ENCODE measurements at regions not wholly inside any gene's neighbourhood (a gene's known extent, or its start where the extent isn't known, plus 50 kb on each side); places are given as distances from the start of the nearest gene placed in this dataset.
"Not testable (repeated sequence)": the region's sequence is repeated elsewhere in the genome, so short reads cannot be mapped to it uniquely, and the experiment has no call there.

- H3K9me3 Mint-ChIP-seq = peaks cover 0 to 5% (median 0%) of the 10 kb centered on the region in 7 donors
- H3K27me3 Mint-ChIP-seq = peaks cover 5 to 17% (median 12%) of the 10 kb centered on the region in 3 donors
- no peak overlapping the region for H3K27ac Mint-ChIP-seq
- no peak for DNase-seq
- ATAC-seq (ENCODE audit: low read depth in 2 of 2) = no peak
- H3K36me3 Mint-ChIP-seq = no peaks in the 10 kb centered on the region
- H3K4me1 Mint-ChIP-seq = peaks cover 8 to 16% (median 10%) of the 10 kb centered on the region in 3 donors
- no peak overlapping the region for H3K4me3 Mint-ChIP-seq
Measured at GRCh38 chr6:40855168-40855880, 183.7 kb downstream of the UNC5CL start.

DNA sequence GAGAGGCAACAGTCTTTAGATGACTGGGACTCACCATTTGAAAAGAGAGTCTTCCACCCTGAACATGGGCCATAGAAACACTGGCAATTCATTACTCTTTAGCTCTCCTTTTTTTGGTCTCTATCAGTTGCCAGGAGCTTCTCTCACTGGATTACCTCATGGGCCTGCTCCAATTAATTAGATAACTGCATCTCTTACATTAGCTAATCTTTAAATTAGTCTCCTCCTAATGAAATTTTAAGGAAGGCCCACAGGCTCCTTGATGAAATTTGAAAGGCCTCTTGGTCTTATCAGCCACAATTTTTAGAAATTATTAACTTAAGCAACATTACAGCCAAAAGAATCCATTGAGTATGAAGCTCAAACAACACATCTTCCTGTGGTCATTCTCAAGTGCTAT, 184.4 kb downstream of the UNC5CL start:
- no peaks in the 10 kb centered on the region for H3K36me3 Mint-ChIP-seq
- H3K27me3 Mint-ChIP-seq = peaks cover 3 to 17% (median 12%) of the 10 kb centered on the region in 3 donors
- no peak overlapping the region for H3K27ac Mint-ChIP-seq
- peaks cover 5 to 13% (median 8%) of the 10 kb centered on the region in 3 donors for H3K4me1 Mint-ChIP-seq
- DNase-seq = no peak
- ATAC-seq (ENCODE audit: low read depth in 2 of 2) = no peak
- peaks cover 0 to 5% (median 0%) of the 10 kb centered on the region in 7 donors for H3K9me3 Mint-ChIP-seq
- no peak overlapping the region for H3K4me3 Mint-ChIP-seq

GRCh38 chr6:40852779-40853373, 186.1 kb downstream of the UNC5CL start:
- ATAC-seq (ENCODE audit: low read depth in 2 of 2) (no peak), DNase-seq (no peak)
- peak overlapping the region in 1 of 6 donors; percentile 94 for H3K27ac Mint-ChIP-seq
- peaks cover 5 to 17% (median 16%) of the 10 kb centered on the region in 3 donors for H3K27me3 Mint-ChIP-seq
- H3K9me3 Mint-ChIP-seq = no peaks in the 10 kb centered on the region
- no peak overlapping the region for H3K4me3 Mint-ChIP-seq
- H3K36me3 Mint-ChIP-seq = no peaks in the 10 kb centered on the region
- peaks cover 0 to 8% (median 4%) of the 10 kb centered on the region in 3 donors for H3K4me1 Mint-ChIP-seq

DNA sequence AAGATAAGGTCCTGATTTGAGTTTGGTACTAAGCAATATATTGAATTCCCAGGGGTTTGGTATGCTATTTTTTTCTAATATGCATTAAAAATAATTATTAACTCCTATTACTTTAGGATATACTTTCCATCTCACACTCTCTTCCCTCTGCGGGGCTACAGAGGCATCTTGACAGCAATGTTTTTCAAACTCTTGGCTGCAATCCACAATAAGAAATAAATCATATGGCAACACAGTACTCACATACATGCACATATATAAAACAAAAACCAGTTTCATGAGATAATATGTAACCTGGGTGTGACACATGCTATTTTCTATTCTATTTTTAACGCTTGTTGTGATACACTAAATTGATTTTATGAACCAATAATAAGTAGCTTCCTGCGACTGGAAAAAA, 189.5 kb downstream of the UNC5CL start:
- Mint-ChIP-seq H3K27ac (no peak overlapping the region), H3K36me3 (no peaks in the 10 kb centered on the region), H3K4me1 (peaks cover 0 to 8% (median 4%) of the 10 kb centered on the region in 3 donors), H3K27me3 (peaks cover 10 to 15% (median 14%) of the 10 kb centered on the region in 3 donors), H3K4me3 (no peak overlapping the region), H3K9me3 (no peaks in the 10 kb centered on the region)
- DNase-seq (no peak), ATAC-seq (ENCODE audit: low read depth in 2 of 2) (no peak)

GRCh38 chr6:40848868-40849514, 190.0 kb downstream of the UNC5CL start:
- DNase-seq (no peak), ATAC-seq (ENCODE audit: low read depth in 2 of 2) (no peak)
- H3K27ac Mint-ChIP-seq = no peak overlapping the region
- H3K36me3 Mint-ChIP-seq = no peaks in the 10 kb centered on the region
- peaks cover 0 to 8% (median 4%) of the 10 kb centered on the region in 3 donors for H3K4me1 Mint-ChIP-seq
- H3K27me3 Mint-ChIP-seq = peaks cover 16 to 20% (median 19%) of the 10 kb centered on the region in 3 donors
- no peaks in the 10 kb centered on the region for H3K9me3 Mint-ChIP-seq
- H3K4me3 Mint-ChIP-seq = no peak overlapping the region

DNA sequence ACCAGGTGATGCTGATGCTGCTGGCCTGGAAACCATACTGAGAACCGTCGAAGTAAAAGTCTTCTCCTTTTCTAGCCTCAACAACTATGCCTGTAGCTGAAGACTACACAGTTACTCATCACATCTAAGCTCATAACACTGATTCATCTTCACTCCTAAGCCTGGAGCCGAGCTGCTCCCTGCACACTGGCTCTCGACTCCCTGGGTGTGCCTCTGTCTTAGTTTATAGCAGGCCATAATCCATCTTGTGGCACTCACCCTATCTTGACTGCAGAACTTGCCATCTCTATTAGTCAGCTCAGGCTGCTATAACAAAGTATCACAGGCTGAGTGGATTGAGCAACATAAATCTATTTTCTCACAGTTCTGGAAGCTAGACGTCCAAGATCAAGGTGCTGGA, 191.0 kb downstream of the UNC5CL start:
- Mint-ChIP-seq H3K36me3 (no peaks in the 10 kb centered on the region), H3K4me3 (no peak overlapping the region), H3K27ac (no peak overlapping the region), H3K9me3 (no peaks in the 10 kb centered on the region), H3K27me3 (peaks cover 16 to 23% (median 19%) of the 10 kb centered on the region in 3 donors), H3K4me1 (peaks cover 0 to 5% (median 0%) of the 10 kb centered on the region in 3 donors)
- no peak for ATAC-seq (ENCODE audit: low read depth in 2 of 2)
- DNase-seq = no peak

- H3K4me3 Mint-ChIP-seq = no peak overlapping the region
- peak; percentile 2 for DNase-seq
- H3K27me3 Mint-ChIP-seq = peaks cover 16 to 38% (median 19%) of the 10 kb centered on the region in 3 donors
- H3K9me3 Mint-ChIP-seq = no peaks in the 10 kb centered on the region
- peak overlapping the region in 1 of 6 donors; percentile 39 for H3K27ac Mint-ChIP-seq
- H3K36me3 Mint-ChIP-seq = no peaks in the 10 kb centered on the region
- no peak for ATAC-seq (ENCODE audit: low read depth in 2 of 2)
- no peaks in the 10 kb centered on the region for H3K4me1 Mint-ChIP-seq
Measured at GRCh38 chr6:40845553-40845952, 193.5 kb downstream of the UNC5CL start.

- no peaks in the 10 kb centered on the region for H3K9me3 Mint-ChIP-seq
- DNase-seq (no peak), ATAC-seq (ENCODE audit: low read depth in 2 of 2) (no peak)
- no peak overlapping the region for H3K27ac Mint-ChIP-seq
- H3K4me3 Mint-ChIP-seq = no peak overlapping the region
- H3K27me3 Mint-ChIP-seq = peaks cover 16 to 39% (median 19%) of the 10 kb centered on the region in 3 donors
- H3K4me1 Mint-ChIP-seq = no peaks in the 10 kb centered on the region
- H3K36me3 Mint-ChIP-seq = no peaks in the 10 kb centered on the region
Measured at GRCh38 chr6:40844246-40844645, 194.8 kb downstream of the UNC5CL start.

DNA sequence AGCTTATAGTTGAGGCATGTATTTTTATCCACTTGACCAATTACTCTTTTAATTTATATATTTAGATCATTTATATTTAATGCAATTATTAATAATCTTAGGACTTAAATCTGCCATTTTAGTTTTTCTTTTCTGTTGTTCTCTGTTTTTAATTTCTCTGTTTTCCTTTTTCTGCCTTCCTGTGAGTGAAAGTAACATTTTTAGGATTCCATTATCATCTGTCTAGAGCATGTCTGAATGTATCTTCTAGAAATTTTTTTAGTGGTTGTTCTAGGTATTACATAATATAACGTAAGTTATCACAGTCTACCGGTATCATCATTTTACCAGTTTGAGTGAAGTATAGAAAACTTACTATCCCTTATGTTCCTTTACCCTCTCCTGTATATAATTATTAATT, 197.3 kb downstream of the UNC5CL start:
- H3K36me3 Mint-ChIP-seq = no peaks in the 10 kb centered on the region
- H3K27me3 Mint-ChIP-seq = peaks cover 8 to 40% (median 17%) of the 10 kb centered on the region in 3 donors
- DNase-seq (no peak), ATAC-seq (ENCODE audit: low read depth in 2 of 2) (no peak)
- no peak overlapping the region for H3K27ac Mint-ChIP-seq
- no peak overlapping the region for H3K4me3 Mint-ChIP-seq
- H3K4me1 Mint-ChIP-seq = no peaks in the 10 kb centered on the region
- H3K9me3 Mint-ChIP-seq = no peaks in the 10 kb centered on the region

- no peak overlapping the region for H3K4me3 Mint-ChIP-seq
- H3K36me3 Mint-ChIP-seq = no peaks in the 10 kb centered on the region
- H3K9me3 Mint-ChIP-seq = no peaks in the 10 kb centered on the region
- H3K4me1 Mint-ChIP-seq = no peaks in the 10 kb centered on the region
- peaks cover 27 to 46% (median 37%) of the 10 kb centered on the region in 3 donors for H3K27me3 Mint-ChIP-seq
- H3K27ac Mint-ChIP-seq = no peak overlapping the region
- no peak for DNase-seq
- no peak for ATAC-seq (ENCODE audit: low read depth in 2 of 2)
Measured at GRCh38 chr6:40832691-40833090, 206.3 kb downstream of the UNC5CL start.

GRCh38 chr6:40831381-40831780, 207.6 kb downstream of the UNC5CL start:
- peaks cover 21 to 50% (median 41%) of the 10 kb centered on the region in 3 donors for H3K27me3 Mint-ChIP-seq
- no peaks in the 10 kb centered on the region for H3K36me3 Mint-ChIP-seq
- H3K4me1 Mint-ChIP-seq = no peaks in the 10 kb centered on the region
- ATAC-seq (ENCODE audit: low read depth in 2 of 2) = no peak
- DNase-seq = no peak
- H3K4me3 Mint-ChIP-seq = no peak overlapping the region
- no peaks in the 10 kb centered on the region for H3K9me3 Mint-ChIP-seq
- H3K27ac Mint-ChIP-seq = no peak overlapping the region

DNA sequence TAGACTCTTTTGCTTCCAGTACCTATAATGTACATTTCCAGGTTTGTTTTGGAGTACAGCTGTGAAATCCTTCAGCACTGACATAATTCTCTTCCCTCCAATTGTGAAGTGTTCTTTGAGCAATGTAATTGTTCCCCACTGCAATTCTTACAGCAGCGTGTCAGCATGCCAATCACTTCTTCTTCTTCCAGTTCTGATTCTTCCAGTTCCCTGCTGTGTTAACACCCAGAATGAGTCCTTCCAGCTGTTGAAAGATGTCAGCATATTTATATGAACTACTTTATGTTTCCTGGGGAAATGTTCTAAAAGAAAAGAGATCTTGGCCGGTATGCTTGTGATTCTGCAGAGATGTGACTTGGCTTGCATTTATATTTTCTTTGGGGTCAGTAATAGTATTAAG, 213.9 kb downstream of the UNC5CL start:
- ATAC-seq (ENCODE audit: low read depth in 2 of 2) (no peak), DNase-seq (no peak)
- no peak overlapping the region for H3K27ac Mint-ChIP-seq
- peaks cover 17 to 39% (median 18%) of the 10 kb centered on the region in 3 donors for H3K27me3 Mint-ChIP-seq
- H3K36me3 Mint-ChIP-seq = no peaks in the 10 kb centered on the region
- H3K4me3 Mint-ChIP-seq = no peak overlapping the region
- H3K9me3 Mint-ChIP-seq = peaks cover 0 to 4% (median 0%) of the 10 kb centered on the region in 7 donors
- no peaks in the 10 kb centered on the region for H3K4me1 Mint-ChIP-seq

- ATAC-seq (ENCODE audit: low read depth in 2 of 2); H3K4me3 Mint-ChIP-seq; H3K4me1 Mint-ChIP-seq; H3K27ac Mint-ChIP-seq; H3K36me3 Mint-ChIP-seq; H3K9me3 Mint-ChIP-seq: not testable (repeated sequence)
- peak; percentile 4 for DNase-seq
- H3K27me3 Mint-ChIP-seq = peaks cover 12 to 48% (median 18%) of the 10 kb centered on the region in 3 donors
Measured at GRCh38 chr6:40823917-40824891, 214.8 kb downstream of the UNC5CL start.
